ENCODE measurements at regions not wholly inside any gene's neighbourhood (a gene's known extent, or its start where the extent isn't known, plus 50 kb on each side); places are given as distances from the start of the nearest gene placed in this dataset.

- TF ChIP-seq ATF2 (IDR thresholded peaks at IDR 0.05; ENCODE audit: low read length) (no peak), EP300 (IDR thresholded peaks at IDR 0.05; ENCODE audit: borderline replicate concordance in 1 of 2, low read depth in 2 of 2, low read length in 2 of 2) (no peak), CTCF (IDR thresholded peaks at IDR 0.05; ENCODE audit: control extremely low read depth in 1 of 3, insufficient read depth in 1 of 3, low read depth in 1 of 3, low read length in 3 of 3) (no peak), RAD21 (IDR thresholded peaks at IDR 0.05 in 1 of 2, conservative IDR thresholded peaks at IDR 0.05 in 1 of 2; ENCODE audit: low read depth in 2 of 2, low read length in 2 of 2) (no peak), TAF7 (optimal IDR thresholded peaks at IDR 0.05; ENCODE audit: borderline replicate concordance, low read depth, low read length) (no peak), CBX5 (IDR thresholded peaks at IDR 0.05; ENCODE audit: low read depth, low read length) (no peak), CBX8 (IDR thresholded peaks at IDR 0.05; ENCODE audit: borderline replicate concordance, low read depth, low read length) (no peak), HDAC2 (IDR thresholded peaks at IDR 0.05; ENCODE audit: borderline replicate concordance in 1 of 2, low read depth in 2 of 2, low read length in 2 of 2) (no peak), POLR2A (IDR thresholded peaks at IDR 0.05; ENCODE audit: control extremely low read depth in 1 of 2, low read depth in 2 of 2, low read length in 2 of 2) (no peak), SUZ12 (IDR thresholded peaks at IDR 0.05; ENCODE audit: low read length) (no peak), NANOG (IDR thresholded peaks at IDR 0.05; ENCODE audit: insufficient read depth, low read depth, low read length, poor library complexity, severe bottlenecking) (no peak)
Measured at GRCh38 chr1:224865510-224865909, 64.0 kb upstream of the DNAH14 start.
